CD4-positive, alpha-beta T cell treated with Interleukin-17A for 4 hours (primary cell): ENCODE measurements at regions not wholly inside any gene's neighbourhood (a gene's known extent, or its start where the extent isn't known, plus 50 kb on each side); places are given as distances from the start of the nearest gene placed in this dataset.

Source experiments
- DNase-seq: peaks from one replicate; pipeline ENCODE4 v3.0.0-alpha.2; 2020; ENCODE audit warnings: mixed read lengths

GRCh38 chr3:102123590-102124190 is 274.4 kb downstream of the NFKBIZ start:
- DNase-seq = no peak

- no peak for DNase-seq
Observed at GRCh38 chr3:102124282-102124681, 275.0 kb downstream of the NFKBIZ start.

- no peak for DNase-seq
Observed at GRCh38 chr3:102124704-102125103, 275.4 kb downstream of the NFKBIZ start.

GRCh38 chr3:102125197-102125993 is 276.1 kb downstream of the NFKBIZ start:
- DNase-seq = no peak

GRCh38 chr3:102125994-102126368 is 276.7 kb downstream of the NFKBIZ start:
- DNase-seq = no peak

- DNase-seq = peak; percentile 18
Observed at GRCh38 chr3:102129760-102130608, 280.7 kb downstream of the NFKBIZ start.

GRCh38 chr3:102132370-102132769 is 283.1 kb downstream of the NFKBIZ start:
- no peak for DNase-seq

GRCh38 chr3:102133376-102133775 is 284.1 kb downstream of the NFKBIZ start:
- no peak for DNase-seq

GRCh38 chr3:102135316-102135715 is 286.0 kb downstream of the NFKBIZ start:
- no peak for DNase-seq

GRCh38 chr3:102136183-102136582 is 286.9 kb downstream of the NFKBIZ start:
- no peak for DNase-seq

- DNase-seq = no peak
Observed at GRCh38 chr3:102140116-102140515, 290.8 kb downstream of the NFKBIZ start.

- no peak for DNase-seq
Observed at GRCh38 chr3:102141096-102141927, 292.0 kb downstream of the NFKBIZ start.

- DNase-seq = no peak
Observed at GRCh38 chr3:102141928-102142239, 292.6 kb downstream of the NFKBIZ start.

GRCh38 chr3:102142379-102143060 is 292.3 kb upstream of the ZPLD1 start:
- no peak for DNase-seq

- no peak for DNase-seq
Observed at GRCh38 chr3:102143536-102143935, 291.3 kb upstream of the ZPLD1 start.

GRCh38 chr3:102144063-102144462 is 290.8 kb upstream of the ZPLD1 start:
- no peak for DNase-seq

- DNase-seq = no peak
Observed at GRCh38 chr3:102148598-102149337, 286.0 kb upstream of the ZPLD1 start.

GRCh38 chr3:102151935-102152334 is 282.9 kb upstream of the ZPLD1 start:
- DNase-seq = no peak

GRCh38 chr3:102156426-102156825 is 278.4 kb upstream of the ZPLD1 start:
- DNase-seq = no peak

GRCh38 chr3:102158080-102158740 is 276.6 kb upstream of the ZPLD1 start:
- DNase-seq = no peak
